ENCODE measurements at regions not wholly inside any gene's neighbourhood (a gene's known extent, or its start where the extent isn't known, plus 50 kb on each side); places are given as distances from the start of the nearest gene placed in this dataset.
"Not testable (repeated sequence)": the region's sequence is repeated elsewhere in the genome, so short reads cannot be mapped to it uniquely, and the experiment has no call there.

DNA sequence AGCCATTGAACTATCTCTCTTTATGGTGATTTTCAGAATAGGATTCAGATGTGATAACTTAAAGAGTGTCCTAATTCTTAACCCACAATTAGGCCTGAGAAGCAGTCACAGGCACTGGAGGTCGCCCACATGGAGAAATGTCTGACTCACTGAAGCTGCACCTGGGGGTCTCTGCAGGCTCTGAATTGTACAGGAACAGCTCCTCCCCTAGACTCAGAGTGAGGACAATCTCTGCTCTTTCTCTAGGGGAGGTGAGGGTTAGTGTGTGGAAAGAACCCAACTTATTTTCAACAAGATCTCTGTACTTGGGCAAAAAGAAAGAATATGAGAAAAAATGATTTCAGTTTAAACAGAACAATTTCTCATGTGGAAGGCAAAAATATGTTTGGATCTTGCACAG, 1124.6 kb downstream of the TMEM121 start:
- Histone ChIP-seq H3K27ac (no peak overlapping the region), H3K27me3 (peaks cover 10% of the 10 kb centered on the region), H3K4me3 (no peak overlapping the region), H3K36me3 (no peaks in the 10 kb centered on the region), H3K9me3 (no peaks in the 10 kb centered on the region), H3K4me1 (no peaks in the 10 kb centered on the region)
- WGBS, 2 donors (ENCODE audit: low coverage in 1 of 2), result 0 to 32% methylated on average over 1 of the region's 1 CpG
- DNase-seq, result no peak
- TF ChIP-seq POLR2AphosphoS5 (IDR thresholded peaks at IDR 0.05), result no peak
- TF ChIP-seq, protein P1, sequence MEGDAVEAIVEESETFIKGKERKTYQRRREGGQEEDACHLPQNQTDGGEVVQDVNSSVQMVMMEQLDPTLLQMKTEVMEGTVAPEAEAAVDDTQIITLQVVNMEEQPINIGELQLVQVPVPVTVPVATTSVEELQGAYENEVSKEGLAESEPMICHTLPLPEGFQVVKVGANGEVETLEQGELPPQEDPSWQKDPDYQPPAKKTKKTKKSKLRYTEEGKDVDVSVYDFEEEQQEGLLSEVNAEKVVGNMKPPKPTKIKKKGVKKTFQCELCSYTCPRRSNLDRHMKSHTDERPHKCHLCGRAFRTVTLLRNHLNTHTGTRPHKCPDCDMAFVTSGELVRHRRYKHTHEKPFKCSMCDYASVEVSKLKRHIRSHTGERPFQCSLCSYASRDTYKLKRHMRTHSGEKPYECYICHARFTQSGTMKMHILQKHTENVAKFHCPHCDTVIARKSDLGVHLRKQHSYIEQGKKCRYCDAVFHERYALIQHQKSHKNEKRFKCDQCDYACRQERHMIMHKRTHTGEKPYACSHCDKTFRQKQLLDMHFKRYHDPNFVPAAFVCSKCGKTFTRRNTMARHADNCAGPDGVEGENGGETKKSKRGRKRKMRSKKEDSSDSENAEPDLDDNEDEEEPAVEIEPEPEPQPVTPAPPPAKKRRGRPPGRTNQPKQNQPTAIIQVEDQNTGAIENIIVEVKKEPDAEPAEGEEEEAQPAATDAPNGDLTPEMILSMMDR (IDR thresholded peaks at IDR 0.05), result no peak
- in situ Hi-C loops (cut with MboI; ENCODE audit: low pct_ligation_motif_present in 1 of 4, low pct_unique_long_range_greater_than_20kb in 1 of 4, low sequenced_read_pairs in 3 of 4) (no loop called here), intact Hi-C loops (cut with DNase I; ENCODE audit: low total_unique reads) (no loop called here)

DNA sequence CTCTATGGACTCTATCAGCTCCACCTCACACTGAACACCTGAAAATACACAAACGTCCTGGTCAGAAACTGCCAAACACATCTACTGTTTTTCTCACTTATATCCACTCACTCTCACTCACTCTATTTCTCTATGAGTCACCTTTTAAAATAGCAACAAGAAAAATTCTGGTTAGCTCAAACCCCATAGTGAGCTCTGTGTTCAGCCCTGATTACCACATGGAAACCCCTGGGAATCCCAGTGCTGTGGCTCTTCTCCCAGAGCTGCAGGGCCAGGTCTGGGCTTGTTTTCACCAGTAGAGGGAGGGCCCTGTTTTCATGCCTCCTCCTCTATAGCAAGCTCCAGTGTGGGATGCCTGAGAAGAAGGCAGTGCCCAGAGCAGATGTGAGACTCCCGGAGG, 1126.1 kb downstream of the TMEM121 start:
- 45 to 75% methylated on average over 1 to 2 of the region's 2 CpGs for WGBS, 2 donors (ENCODE audit: low coverage in 1 of 2)
- intact Hi-C loops (cut with DNase I; ENCODE audit: low total_unique reads), result no loop called here
- H3K4me1 ChIP-seq, result no peaks in the 10 kb centered on the region

DNA sequence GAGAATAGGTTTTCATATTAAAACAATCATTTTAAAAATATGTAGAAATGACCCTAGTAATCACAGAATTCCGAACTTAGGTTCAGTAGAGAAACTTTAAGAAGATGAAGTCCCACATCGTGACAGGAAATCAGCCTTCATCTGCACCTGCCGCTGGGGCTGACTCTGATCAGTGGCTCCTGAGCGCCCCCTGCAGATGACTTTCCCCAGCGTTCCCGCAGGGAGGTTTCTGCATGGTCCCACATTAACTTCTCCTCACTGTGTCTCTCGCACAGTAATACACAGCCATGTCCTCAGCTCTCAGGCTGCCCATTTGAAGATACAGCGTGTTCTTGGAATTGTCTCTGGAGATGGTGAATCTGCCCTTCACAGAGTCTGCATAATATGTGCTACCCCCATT, 1131.1 kb downstream of the TMEM121 start:
- WGBS, 2 donors (ENCODE audit: low coverage in 1 of 2), result 41 to 64% methylated on average over 8 of the region's 8 CpGs
- H3K27ac ChIP-seq, result no peak overlapping the region

More for the DNA sequence above, 1126.1 kb downstream of the TMEM121 start:
- DNase-seq, result no peak
- peaks cover 18% of the 10 kb centered on the region for H3K27me3 ChIP-seq
- in situ Hi-C loops (cut with MboI; ENCODE audit: low pct_ligation_motif_present in 1 of 4, low pct_unique_long_range_greater_than_20kb in 1 of 4, low sequenced_read_pairs in 3 of 4), result no loop called here
- TF ChIP-seq, protein P1 (IDR thresholded peaks at IDR 0.05), result no peak
- no peak for TF ChIP-seq POLR2AphosphoS5 (IDR thresholded peaks at IDR 0.05)
- TF ChIP-seq POLR2A (IDR thresholded peaks at IDR 0.05), result no peak
- TF ChIP-seq EP300 (IDR thresholded peaks at IDR 0.05; ENCODE audit: low read depth), result no peak
- no peak overlapping the region for H3K4me3 ChIP-seq
- no peak overlapping the region for H3K27ac ChIP-seq
- H3K36me3 ChIP-seq, result no peaks in the 10 kb centered on the region
- no peaks in the 10 kb centered on the region for H3K9me3 ChIP-seq

DNA sequence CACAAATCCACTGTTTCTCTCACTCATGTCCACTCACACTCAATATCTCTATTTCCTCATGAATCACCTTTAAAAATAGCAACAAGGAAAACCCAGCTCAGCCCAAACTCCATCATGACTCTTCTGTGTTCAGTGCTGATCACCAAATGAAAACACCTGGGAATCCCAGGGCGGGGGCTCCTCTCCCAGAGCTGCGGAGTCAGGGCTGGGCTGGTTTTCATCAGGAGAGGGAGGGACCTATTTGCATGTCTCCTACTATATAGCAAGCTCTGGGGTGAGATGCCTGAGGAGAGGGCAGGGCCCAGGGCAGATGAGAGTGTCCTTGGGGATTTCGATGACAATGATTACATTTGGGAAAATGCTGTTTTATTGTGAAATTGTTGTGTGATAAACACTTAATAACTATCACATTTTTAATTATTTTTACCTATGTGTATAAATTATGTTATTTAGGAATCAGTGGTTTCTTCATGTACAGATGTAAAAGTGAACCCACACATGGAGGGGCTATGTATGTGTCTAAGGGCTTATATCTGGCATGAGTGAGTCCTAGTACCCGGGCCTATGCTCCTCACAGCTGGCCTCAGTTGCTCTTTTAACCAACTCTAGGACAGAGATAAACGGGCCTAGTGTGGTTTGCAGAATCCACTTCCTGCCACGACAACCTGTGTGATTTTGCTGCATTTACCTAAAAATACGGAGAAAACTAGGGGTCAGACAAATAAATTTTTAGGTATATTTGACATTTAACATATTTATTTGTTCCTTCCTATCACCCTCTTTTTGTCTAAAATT, 1131.9 kb downstream of the TMEM121 start:
- intact Hi-C loops (cut with DNase I; ENCODE audit: low total_unique reads); H3K4me1 ChIP-seq; H3K27ac ChIP-seq; H3K9me3 ChIP-seq; H3K27me3 ChIP-seq; H3K36me3 ChIP-seq; DNase-seq; H3K4me3 ChIP-seq; in situ Hi-C loops (cut with MboI; ENCODE audit: low pct_ligation_motif_present in 1 of 4, low pct_unique_long_range_greater_than_20kb in 1 of 4, low sequenced_read_pairs in 3 of 4): not testable (repeated sequence)
- 54 to 65% methylated on average over 5 to 7 of the region's 7 CpGs for WGBS, 2 donors (ENCODE audit: low coverage in 1 of 2)

More for the DNA sequence above, 1131.1 kb downstream of the TMEM121 start:
- in situ Hi-C loops (cut with MboI; ENCODE audit: low pct_ligation_motif_present in 1 of 4, low pct_unique_long_range_greater_than_20kb in 1 of 4, low sequenced_read_pairs in 3 of 4) (no loop called here), intact Hi-C loops (cut with DNase I; ENCODE audit: low total_unique reads) (no loop called here)
- H3K9me3 ChIP-seq, result no peaks in the 10 kb centered on the region
- peaks cover 9% of the 10 kb centered on the region for H3K27me3 ChIP-seq
- H3K4me3 ChIP-seq, result no peak overlapping the region
- no peak for TF ChIP-seq EP300 (IDR thresholded peaks at IDR 0.05; ENCODE audit: low read depth)
- TF ChIP-seq, protein P1 (IDR thresholded peaks at IDR 0.05), result peak in 2 of 5 experiments; percentile 14 to 28
- no peaks in the 10 kb centered on the region for H3K4me1 ChIP-seq
- DNase-seq, result peak; percentile 46
- H3K36me3 ChIP-seq, result no peaks in the 10 kb centered on the region

DNA sequence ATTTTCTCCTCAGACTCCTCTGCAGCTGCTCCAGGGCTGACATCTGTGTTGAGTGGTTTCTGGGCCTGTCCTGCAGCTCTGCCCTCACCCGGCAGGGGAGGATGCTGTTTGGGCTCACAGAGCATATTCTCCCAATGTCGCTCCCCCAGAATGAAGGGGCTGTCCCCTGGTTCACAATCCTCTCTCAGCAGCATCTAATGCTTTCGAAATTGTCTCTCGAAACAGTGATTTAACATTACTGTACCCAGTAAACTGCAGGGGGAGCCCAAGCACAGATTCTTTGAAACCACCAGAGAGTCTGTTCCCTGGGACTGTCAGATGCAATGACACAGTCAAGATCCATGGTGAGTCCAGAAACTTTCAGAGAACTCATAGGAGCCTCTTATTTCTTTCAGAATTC, 1135.2 kb downstream of the TMEM121 start:
- 29 to 58% methylated on average over 2 to 4 of the region's 4 CpGs for WGBS, 2 donors (ENCODE audit: low coverage in 1 of 2)
- TF ChIP-seq, protein P1 (IDR thresholded peaks at IDR 0.05), result peak in 3 of 5 experiments; percentile 29 to 42 (median 40)
- H3K4me3 ChIP-seq; intact Hi-C loops (cut with DNase I; ENCODE audit: low total_unique reads); in situ Hi-C loops (cut with MboI; ENCODE audit: low pct_ligation_motif_present in 1 of 4, low pct_unique_long_range_greater_than_20kb in 1 of 4, low sequenced_read_pairs in 3 of 4); H3K27me3 ChIP-seq; H3K36me3 ChIP-seq; H3K4me1 ChIP-seq; H3K27ac ChIP-seq; H3K9me3 ChIP-seq: not testable (repeated sequence)
- peak; percentile 53 for DNase-seq
